22Rv1 (cell line): ENCODE measurements at regions not wholly inside any gene's neighbourhood (a gene's known extent, or its start where the extent isn't known, plus 50 kb on each side); places are given as distances from the start of the nearest gene placed in this dataset.
"Not testable (repeated sequence)": the region's sequence is repeated elsewhere in the genome, so short reads cannot be mapped to it uniquely, and the experiment has no call there.

ENCODE experiments used
- H3K27ac ChIP-seq: fragments of 450-650 bp; 2 replicates; pipeline ENCODE4 v1.5.1; 2017
- CTCF ChIP-seq: fragments of 450-650 bp; IDR thresholded peaks from 2 replicates; pipeline ENCODE4 v1.5.1; 2017; ENCODE audit warnings: mild to moderate bottlenecking
- ZFX ChIP-seq: fragments of 450-650 bp; IDR thresholded peaks from 2 replicates; pipeline ENCODE4 v1.6.1; 2017; ENCODE audit warnings: antibody characterized with exemption, borderline replicate concordance

DNA sequence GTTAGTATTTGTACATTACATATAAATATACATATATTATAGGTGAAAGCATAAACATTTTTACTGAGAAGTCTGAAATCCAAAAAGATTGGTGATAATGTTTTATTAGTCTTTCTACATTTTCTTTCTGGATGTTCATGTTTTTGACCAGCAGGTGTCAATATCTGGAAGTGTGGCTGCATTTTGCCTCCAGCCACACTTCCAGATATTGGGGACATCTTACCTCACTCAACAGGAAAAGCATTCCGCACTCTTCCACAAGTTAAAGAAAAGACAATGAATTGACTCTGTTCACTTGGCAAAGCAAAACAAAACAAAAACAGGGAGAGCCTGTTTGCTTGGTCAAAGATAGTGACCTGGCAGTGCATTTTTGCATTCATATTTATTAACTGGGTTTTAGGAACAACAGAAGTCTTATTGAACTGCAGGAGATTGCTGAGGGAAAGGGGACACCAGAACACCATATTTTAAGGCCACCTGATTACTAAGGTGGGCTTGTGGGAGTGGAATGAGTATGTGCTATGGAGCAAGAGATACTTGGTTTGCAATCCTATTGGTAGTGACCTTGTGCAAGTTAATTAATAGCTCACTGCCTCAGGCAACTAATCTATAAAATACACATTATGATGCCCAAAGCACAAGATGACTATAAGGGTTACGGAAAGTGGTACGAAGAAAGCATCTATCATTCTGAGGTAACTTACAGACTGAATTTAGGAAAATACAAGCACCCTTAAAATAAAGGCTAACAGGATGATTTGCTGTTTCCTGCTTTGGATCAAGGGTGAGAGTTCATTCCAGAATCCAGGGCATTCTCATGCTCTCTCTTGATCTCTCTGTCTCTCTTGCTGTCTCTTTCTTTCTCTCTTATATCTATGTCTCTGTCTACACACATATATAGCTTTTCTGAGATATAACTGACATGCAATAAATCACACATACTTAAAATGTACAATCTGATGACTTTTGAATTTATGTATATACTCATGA, 389.9 kb upstream of the EMCN start:
- TF ChIP-seq ZFX = no peak
- peak; percentile 69 for TF ChIP-seq CTCF
- H3K27ac ChIP-seq = peak overlapping the region; percentile 61

GRCh38 chr4:100906973-100907372, 389.2 kb upstream of the EMCN start:
- TF ChIP-seq ZFX (no peak), CTCF (no peak)
- peak overlapping the region; percentile 61; the same call in 1 of the 2 replicates for H3K27ac ChIP-seq

- not testable (repeated sequence) for H3K27ac ChIP-seq
Measured at GRCh38 chr4:100900945-100901344, 383.1 kb upstream of the EMCN start.

GRCh38 chr4:100900134-100900533, 382.3 kb upstream of the EMCN start:
- TF ChIP-seq CTCF (no peak), ZFX (no peak)
- no peak overlapping the region for H3K27ac ChIP-seq

DNA sequence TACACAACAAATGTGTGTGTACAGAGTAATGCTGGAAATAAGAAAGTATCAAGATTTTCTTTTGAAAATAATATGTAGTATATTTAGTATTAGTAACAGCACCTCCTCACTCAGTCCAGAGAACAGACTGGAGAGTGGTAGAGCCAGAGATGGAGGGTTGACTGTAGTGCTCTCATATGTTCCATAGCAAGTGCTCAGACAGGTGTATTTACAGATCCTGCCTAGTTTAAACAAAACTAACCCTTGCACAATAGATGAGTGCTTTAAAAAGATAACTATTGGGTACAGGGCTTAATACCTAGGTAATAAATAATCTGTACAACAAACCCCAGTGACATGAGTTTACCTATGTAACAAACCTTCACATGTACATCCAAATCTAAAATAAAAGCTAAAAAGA, 381.0 kb upstream of the EMCN start:
- H3K27ac ChIP-seq = no peak overlapping the region
- TF ChIP-seq ZFX (no peak), CTCF (no peak)

- TF ChIP-seq ZFX (no peak), CTCF (no peak)
- H3K27ac ChIP-seq = no peak overlapping the region
Measured at GRCh38 chr4:100895556-100896197, 377.9 kb upstream of the EMCN start.

DNA sequence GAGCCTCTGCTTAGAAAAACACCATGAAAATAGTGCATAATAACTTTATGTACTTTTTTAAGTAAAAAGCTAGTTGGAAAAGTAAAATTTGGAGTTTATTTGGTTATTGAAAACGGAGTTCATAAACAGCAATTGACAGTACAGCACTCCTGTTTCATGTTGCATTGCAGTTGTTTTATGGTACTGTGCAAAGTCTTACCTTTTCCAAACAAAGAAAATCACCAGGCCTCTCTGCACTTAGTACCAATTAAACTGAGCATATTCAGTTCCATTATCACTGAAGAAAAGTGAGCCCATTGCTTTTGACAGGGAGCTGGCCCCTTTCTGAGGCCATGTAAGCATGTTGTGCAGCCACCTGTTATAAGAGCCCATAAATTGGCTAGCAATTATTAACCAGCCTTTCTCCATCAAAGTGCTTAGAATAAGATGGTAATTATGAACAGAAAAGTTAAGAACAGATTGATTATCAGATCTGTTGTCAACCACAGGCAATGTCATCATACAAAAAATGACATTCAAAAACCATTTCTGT, 376.6 kb upstream of the EMCN start:
- TF ChIP-seq CTCF = no peak
- TF ChIP-seq ZFX = no peak
- H3K27ac ChIP-seq = no peak overlapping the region
